Karpas-422 (cell line): ENCODE measurements at regions not wholly inside any gene's neighbourhood (a gene's known extent, or its start where the extent isn't known, plus 50 kb on each side); places are given as distances from the start of the nearest gene placed in this dataset.
A peak's percentile ranks its signal among the peaks of the same experiment; 100 is the strongest.

ENCODE experiments used
- DNase-seq: peaks from one replicate; pipeline ENCODE4 v3.0.0-alpha.2; 2015
- H2AFZ ChIP-seq: fragments of 200-600 bp; sonication (generic); 2 replicates; pipeline ENCODE4 v1.6.1; 2014; ENCODE audit warnings: antibody characterized with exemption, low read length, mixed read lengths
- H3K27ac ChIP-seq: fragments of 200-600 bp; sonication (generic); 2 replicates; pipeline ENCODE4 v1.5.1; 2014; ENCODE audit warnings: mild to moderate bottlenecking, low read length, moderate library complexity
- H3K27me3 ChIP-seq: fragments of 200-600 bp; sonication (generic); 2 replicates; pipeline ENCODE4 v1.6.1; 2014; ENCODE audit warnings: low read length, mixed read lengths
- H3K36me3 ChIP-seq: fragments of 200-600 bp; sonication (generic); 2 replicates; pipeline ENCODE4 v1.6.1; 2014; ENCODE audit warnings: low read length, mixed read lengths; ENCODE audit not compliant: insufficient read depth
- H3K4me1 ChIP-seq: fragments of 200-600 bp; sonication (generic); 2 replicates; pipeline ENCODE4 v1.6.1; 2014; ENCODE audit warnings: mild to moderate bottlenecking, low read length, mixed read lengths
- H3K4me2 ChIP-seq: fragments of 200-600 bp; sonication (generic); 2 replicates; pipeline ENCODE4 v1.6.1; 2014; ENCODE audit warnings: low read length, low read depth, mild to moderate bottlenecking; ENCODE audit not compliant: poor library complexity, severe bottlenecking
- H3K4me3 ChIP-seq: fragments of 200-600 bp; sonication (generic); 2 replicates; pipeline ENCODE4 v1.5.1; 2014; ENCODE audit warnings: mild to moderate bottlenecking, antibody characterized with exemption, low read length, mixed read lengths
- H3K79me2 ChIP-seq: fragments of 200-600 bp; sonication (generic); 2 replicates; pipeline ENCODE4 v1.6.1; 2014; ENCODE audit warnings: mild to moderate bottlenecking, low read length, mixed read lengths
- H3K9ac ChIP-seq: fragments of 200-600 bp; sonication (generic); 2 replicates; pipeline ENCODE4 v1.6.0; 2014; ENCODE audit warnings: low read length
- H3K9me2 ChIP-seq: fragments of 200-600 bp; sonication (generic), shearing (Covaris generic); replicated peaks from 2 replicates; pipeline ENCODE4 v1.6.0; 2014; ENCODE audit warnings: mild to moderate bottlenecking, low read length, moderate library complexity; ENCODE audit not compliant: insufficient read depth
- H3K9me3 ChIP-seq: fragments of 300-700, 200-600 bp; sonication (generic); 2 replicates; pipeline ENCODE4 v1.6.1; 2014; ENCODE audit warnings: low read length, mixed read lengths
- H4K20me1 ChIP-seq: fragments of 200-600 bp; sonication (generic); 2 replicates; pipeline ENCODE4 v1.6.1; 2014; ENCODE audit warnings: mild to moderate bottlenecking, antibody characterized with exemption, low read length, low read depth; ENCODE audit not compliant: insufficient read depth

DNA sequence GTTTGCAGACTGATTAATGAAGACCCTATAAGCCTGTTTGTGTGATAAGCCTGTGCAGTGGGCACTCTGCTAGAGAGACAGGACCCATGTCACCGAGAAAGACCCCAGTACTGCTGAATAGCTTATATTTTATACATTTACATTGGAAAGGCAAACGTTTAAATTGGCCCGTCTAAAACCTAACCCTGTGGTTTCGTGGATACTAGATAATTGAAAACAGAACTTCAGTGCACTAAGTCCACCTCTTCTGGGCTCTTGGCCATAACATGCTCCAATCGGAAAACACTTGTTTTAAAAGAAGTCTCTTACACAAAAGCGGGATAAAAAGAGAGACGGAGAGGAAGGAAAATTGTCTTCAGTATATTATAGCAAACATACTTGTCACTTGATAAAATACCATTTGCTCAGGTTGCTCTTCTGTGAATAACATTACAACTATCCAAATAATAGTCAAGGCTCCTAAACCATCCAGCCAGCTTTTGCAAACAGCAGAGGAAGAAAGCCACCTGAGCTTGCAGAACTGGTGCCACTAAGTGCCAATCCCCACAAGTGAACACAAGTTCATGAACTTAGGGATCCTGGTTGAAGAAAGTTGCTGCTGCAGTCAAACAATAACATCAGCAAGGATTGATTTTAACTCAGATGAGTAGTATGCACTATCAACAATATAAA lies 218.4 kb upstream of the FN1 start:
- no peak overlapping the region for H3K4me2 ChIP-seq
- no peaks in the 10 kb centered on the region for H3K4me1 ChIP-seq
- no peak overlapping the region for H3K4me3 ChIP-seq
- no peak for DNase-seq
- H3K27me3 ChIP-seq = no peaks in the 10 kb centered on the region
- no peak overlapping the region for H2AFZ ChIP-seq
- H3K9me2 ChIP-seq = no peaks in the 10 kb centered on the region
- H3K9ac ChIP-seq = no peak overlapping the region
- no peak overlapping the region for H3K27ac ChIP-seq
- no peaks in the 10 kb centered on the region for H3K9me3 ChIP-seq
- H3K36me3 ChIP-seq = no peaks in the 10 kb centered on the region
- H4K20me1 ChIP-seq = no peaks in the 10 kb centered on the region
- H3K79me2 ChIP-seq = no peaks in the 10 kb centered on the region

DNA sequence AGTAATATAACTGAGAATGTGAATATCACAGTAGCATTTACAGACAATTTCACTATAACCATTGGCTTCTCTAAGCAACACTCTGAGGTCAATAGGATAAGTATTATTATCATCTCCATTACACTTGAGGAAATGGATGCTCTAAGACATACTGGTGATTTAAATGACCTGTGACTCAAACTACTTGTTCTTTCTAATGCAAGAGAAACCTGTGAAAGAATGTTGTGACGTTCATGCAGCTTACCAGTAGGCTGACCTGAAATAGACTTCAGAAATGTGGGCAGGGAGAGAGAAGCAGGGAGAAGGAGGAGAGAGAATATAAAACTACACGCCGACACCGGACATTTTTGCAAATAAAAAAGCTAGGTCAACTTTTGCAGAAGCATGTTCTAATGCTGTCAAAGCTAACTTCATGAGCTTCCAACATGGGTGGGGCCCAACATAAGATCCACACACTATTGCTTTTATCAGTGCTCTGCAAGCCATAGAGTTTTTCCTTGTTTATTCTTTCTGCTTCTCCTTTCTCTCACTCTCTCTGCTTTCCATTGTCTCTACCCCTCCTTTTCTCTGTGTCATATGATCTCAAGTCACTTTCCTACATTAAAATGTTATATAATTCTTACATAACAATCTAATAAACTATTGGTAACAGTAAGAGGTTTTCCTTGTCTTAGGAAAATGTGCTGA lies 217.6 kb upstream of the FN1 start:
- Histone ChIP-seq H3K4me1 (no peaks in the 10 kb centered on the region), H3K4me2 (no peak overlapping the region), H4K20me1 (no peaks in the 10 kb centered on the region), H3K27me3 (no peaks in the 10 kb centered on the region), H3K9me2 (no peaks in the 10 kb centered on the region), H3K27ac (no peak overlapping the region), H2AFZ (no peak overlapping the region), H3K4me3 (no peak overlapping the region), H3K79me2 (no peaks in the 10 kb centered on the region), H3K9me3 (no peaks in the 10 kb centered on the region), H3K9ac (no peak overlapping the region), H3K36me3 (no peaks in the 10 kb centered on the region)
- DNase-seq = no peak

DNA sequence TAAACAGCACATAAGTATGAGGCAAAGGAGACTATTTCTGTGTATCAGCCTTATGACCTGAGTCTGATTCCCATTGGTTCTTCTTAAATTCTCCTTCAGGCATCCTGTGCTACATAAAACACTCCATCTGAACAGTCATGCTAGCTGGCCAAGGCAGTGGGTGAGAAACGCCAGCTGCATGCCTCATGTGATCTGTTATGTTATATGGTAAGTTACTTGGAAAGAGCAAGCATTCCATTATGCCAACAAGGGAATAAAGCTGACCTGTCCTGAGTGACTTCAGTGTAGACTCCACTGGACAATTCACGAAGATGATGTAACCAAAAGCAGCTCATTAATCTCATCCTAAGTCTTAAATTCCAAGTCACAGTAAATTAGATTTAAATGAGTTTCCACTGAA lies 216.5 kb upstream of the FN1 start:
- Histone ChIP-seq H3K9ac (no peak overlapping the region), H3K4me3 (no peak overlapping the region), H3K36me3 (no peaks in the 10 kb centered on the region), H3K4me1 (no peaks in the 10 kb centered on the region), H4K20me1 (no peaks in the 10 kb centered on the region), H3K79me2 (no peaks in the 10 kb centered on the region), H3K9me2 (no peaks in the 10 kb centered on the region), H3K9me3 (no peaks in the 10 kb centered on the region), H2AFZ (no peak overlapping the region), H3K27ac (no peak overlapping the region), H3K27me3 (no peaks in the 10 kb centered on the region), H3K4me2 (no peak overlapping the region)
- DNase-seq = no peak

DNA sequence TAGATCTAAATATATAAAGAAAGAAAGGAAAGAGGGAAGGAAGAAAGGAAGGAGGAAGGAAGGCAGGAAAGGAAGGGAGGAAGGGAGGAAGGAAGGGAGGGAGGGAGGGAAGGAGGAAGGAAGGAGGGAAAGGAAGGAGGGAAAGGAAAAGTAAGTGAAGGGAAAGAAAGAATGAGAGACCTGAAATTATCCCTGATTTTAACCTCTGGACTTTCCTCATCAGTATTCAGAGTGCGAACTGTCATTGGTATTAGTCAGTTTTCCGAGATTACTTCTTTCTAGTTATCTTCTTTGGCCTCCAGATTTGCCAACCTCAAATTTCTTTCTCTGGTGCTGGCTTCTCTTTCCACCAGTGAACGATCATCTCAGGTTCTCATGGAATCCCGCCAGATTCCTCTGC lies 215.5 kb upstream of the FN1 start:
- no peak for DNase-seq
- Histone ChIP-seq H3K9me3 (no peaks in the 10 kb centered on the region), H3K4me1 (no peaks in the 10 kb centered on the region), H3K79me2 (no peaks in the 10 kb centered on the region), H3K4me3 (no peak overlapping the region), H3K27me3 (no peaks in the 10 kb centered on the region), H3K27ac (no peak overlapping the region), H3K9ac (no peak overlapping the region), H2AFZ (no peak overlapping the region), H3K36me3 (no peaks in the 10 kb centered on the region), H3K9me2 (no peaks in the 10 kb centered on the region), H4K20me1 (no peaks in the 10 kb centered on the region), H3K4me2 (no peak overlapping the region)

DNA sequence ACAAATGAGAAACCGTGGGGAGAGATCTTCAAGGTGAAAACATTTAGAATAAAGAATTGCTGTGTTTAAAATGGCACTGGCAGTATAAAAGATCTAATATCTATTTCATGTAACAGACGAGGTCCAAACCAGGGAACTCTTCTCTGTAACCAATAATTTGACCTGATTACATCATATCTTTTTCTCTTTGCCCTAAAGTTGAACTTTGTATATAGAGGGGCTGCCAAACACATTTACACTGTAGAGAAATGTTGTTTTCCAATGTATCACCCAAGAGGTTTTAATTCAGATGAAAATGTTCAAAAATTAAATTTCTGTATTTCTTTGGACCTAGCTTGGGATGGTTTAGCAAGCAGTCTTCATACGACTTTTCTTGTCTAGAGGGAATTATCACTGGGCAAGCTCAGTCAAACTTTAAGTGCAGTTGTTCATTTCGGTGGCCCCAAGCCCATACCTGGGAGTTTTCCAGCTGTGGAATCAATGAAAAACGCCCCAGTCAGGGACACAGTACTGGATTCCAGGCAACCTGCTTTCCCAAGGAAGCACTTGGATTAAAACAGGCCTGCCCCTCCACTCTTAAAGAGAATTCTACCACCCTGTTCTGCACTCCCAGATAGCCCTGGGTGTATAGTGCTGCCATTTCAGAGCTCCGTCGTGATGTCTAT lies 208.5 kb upstream of the FN1 start:
- DNase-seq = no peak
- no peaks in the 10 kb centered on the region for H3K27me3 ChIP-seq
- no peaks in the 10 kb centered on the region for H3K79me2 ChIP-seq
- no peaks in the 10 kb centered on the region for H3K4me1 ChIP-seq
- H4K20me1 ChIP-seq = no peaks in the 10 kb centered on the region
- H3K9me2 ChIP-seq = no peaks in the 10 kb centered on the region
- no peaks in the 10 kb centered on the region for H3K9me3 ChIP-seq
- H3K9ac ChIP-seq = no peak overlapping the region
- no peak overlapping the region for H3K4me3 ChIP-seq
- no peak overlapping the region for H3K4me2 ChIP-seq
- no peak overlapping the region for H3K27ac ChIP-seq
- H2AFZ ChIP-seq = 0 out of 2 replicates have a peak overlapping the region, but pooled peaks have one; percentile 32
- H3K36me3 ChIP-seq = no peaks in the 10 kb centered on the region

DNA sequence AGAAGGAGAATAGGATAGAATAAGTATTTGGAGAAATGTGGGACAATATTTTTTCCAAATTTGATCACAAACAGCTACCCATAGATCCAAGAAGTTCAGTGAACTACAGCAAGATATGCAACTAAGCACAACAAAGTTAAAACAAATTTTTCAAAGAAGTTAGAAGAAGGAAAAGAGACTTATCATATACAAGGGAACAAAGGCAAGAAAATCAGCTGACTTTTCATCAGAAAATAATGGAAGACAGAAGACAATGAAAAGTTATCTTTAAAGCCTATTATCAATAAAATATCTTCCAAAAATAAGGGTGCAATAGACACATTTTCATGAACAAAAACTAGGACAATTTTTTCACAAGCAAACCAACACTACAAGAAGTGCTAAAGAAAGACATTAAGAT lies 202.8 kb upstream of the FN1 start:
- Histone ChIP-seq H3K4me1 (peaks cover 7% of the 10 kb centered on the region), H3K4me3 (no peak overlapping the region), H3K9me3 (no peaks in the 10 kb centered on the region), H2AFZ (no peak overlapping the region), H3K9ac (no peak overlapping the region), H3K79me2 (no peaks in the 10 kb centered on the region), H3K27ac (no peak overlapping the region), H3K4me2 (no peak overlapping the region), H4K20me1 (no peaks in the 10 kb centered on the region), H3K36me3 (no peaks in the 10 kb centered on the region), H3K27me3 (no peaks in the 10 kb centered on the region), H3K9me2 (no peaks in the 10 kb centered on the region)
- DNase-seq = no peak

DNA sequence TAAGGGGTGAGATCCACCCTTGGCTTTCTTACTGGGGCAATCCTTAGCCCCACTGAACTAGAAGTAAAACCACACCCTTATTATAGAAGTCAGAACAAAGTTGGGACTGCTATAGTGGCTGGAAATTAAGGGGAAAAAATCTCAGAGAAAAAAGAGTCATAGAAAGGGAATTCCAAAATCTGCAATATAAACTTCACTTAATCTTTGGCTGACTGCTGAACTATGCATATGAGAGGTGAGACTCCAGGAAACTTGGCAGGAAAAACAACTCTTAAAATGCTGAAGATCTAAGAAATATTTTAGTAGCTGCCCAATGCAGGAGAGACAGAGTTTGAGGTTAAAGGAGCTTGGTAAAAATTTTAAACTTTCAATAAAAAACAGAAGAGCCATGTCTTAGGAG lies 201.8 kb upstream of the FN1 start:
- H3K9me2 ChIP-seq = no peaks in the 10 kb centered on the region
- no peaks in the 10 kb centered on the region for H3K79me2 ChIP-seq
- no peaks in the 10 kb centered on the region; the same call in 1 of the 2 replicates for H3K27me3 ChIP-seq
- H3K9me3 ChIP-seq = no peaks in the 10 kb centered on the region
- H3K4me2 ChIP-seq = no peak overlapping the region
- no peak overlapping the region for H3K27ac ChIP-seq
- no peak overlapping the region for H2AFZ ChIP-seq
- H3K4me1 ChIP-seq = peaks cover 7% of the 10 kb centered on the region
- no peak overlapping the region for H3K4me3 ChIP-seq
- H3K36me3 ChIP-seq = no peaks in the 10 kb centered on the region
- DNase-seq = no peak
- H4K20me1 ChIP-seq = no peaks in the 10 kb centered on the region
- no peak overlapping the region for H3K9ac ChIP-seq

DNA sequence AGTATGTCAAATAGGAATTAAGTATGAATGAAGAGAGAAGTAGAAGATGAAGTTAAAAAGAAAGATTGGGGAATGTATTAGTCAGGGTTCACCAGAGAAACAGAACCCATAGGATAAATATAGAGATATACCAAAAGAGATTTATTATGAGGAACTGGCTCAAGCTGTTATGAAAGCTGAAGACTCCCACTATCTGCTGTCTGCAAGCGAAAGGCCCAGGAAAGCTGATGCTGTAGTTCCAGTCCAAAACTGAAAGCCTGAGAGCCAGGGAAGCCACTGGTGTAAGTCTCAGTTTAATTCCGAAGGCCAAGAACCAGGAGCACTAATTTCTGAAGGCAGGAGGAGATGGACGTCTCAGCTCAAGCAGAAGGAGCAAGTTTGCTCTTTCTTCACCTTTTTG lies 200.9 kb upstream of the FN1 start:
- Histone ChIP-seq H3K79me2 (no peaks in the 10 kb centered on the region), H4K20me1 (no peaks in the 10 kb centered on the region), H3K9me3 (no peaks in the 10 kb centered on the region), H3K9me2 (no peaks in the 10 kb centered on the region), H3K27ac (no peak overlapping the region), H3K27me3 (no peaks in the 10 kb centered on the region; the same call in 1 of the 2 replicates), H3K4me1 (peaks cover 7% of the 10 kb centered on the region), H3K4me2 (no peak overlapping the region), H2AFZ (no peak overlapping the region), H3K9ac (no peak overlapping the region), H3K36me3 (no peaks in the 10 kb centered on the region), H3K4me3 (no peak overlapping the region)
- no peak for DNase-seq
